HEK293T (cell line): ENCODE measurements at regions not wholly inside any gene's neighbourhood (a gene's known extent, or its start where the extent isn't known, plus 50 kb on each side); places are given as distances from the start of the nearest gene placed in this dataset.

Source experiments
- ARNT ChIP-seq: fragments of 450-650 bp; IDR thresholded peaks from 2 replicates; pipeline ENCODE4 v1.6.1; 2017; ENCODE audit warnings: mild to moderate bottlenecking
- FOXK2 ChIP-seq: fragments of 450-650 bp; IDR thresholded peaks from 2 replicates; pipeline ENCODE4 v1.6.1; 2016; ENCODE audit warnings: mild to moderate bottlenecking
- TARDBP ChIP-seq: fragments of 450-650 bp; IDR thresholded peaks from 2 replicates; pipeline ENCODE4 v1.6.1; 2016
- ZNF384 ChIP-seq: fragments of 450-650 bp; IDR thresholded peaks from 2 replicates; pipeline ENCODE4 v1.6.1; 2016

GRCh38 chr7:149580328-149580727 is 82.7 kb upstream of the ZNF746 start:
- no peak for TF ChIP-seq FOXK2
- TF ChIP-seq ARNT: no peak
- no peak for TF ChIP-seq ZNF384
- TF ChIP-seq TARDBP: no peak
